Panc1 (cell line): ENCODE measurements at regions not wholly inside any gene's neighbourhood (a gene's known extent, or its start where the extent isn't known, plus 50 kb on each side); places are given as distances from the start of the nearest gene placed in this dataset.

ENCODE experiments used
- CTCF ChIP-seq: fragments of 450-650 bp; IDR thresholded peaks from 2 replicates; pipeline ENCODE4 v1.5.1; 2017; ENCODE audit warnings: mild to moderate bottlenecking
- POLR2AphosphoS5 ChIP-seq: IDR thresholded peaks from 2 replicates; pipeline ENCODE4 v1.6.1; 2012; ENCODE audit warnings: mild to moderate bottlenecking, low read depth, low read length, moderate library complexity

GRCh38 chr10:44828508-44829142, 82.5 kb upstream of the TMEM72 start:
- TF ChIP-seq CTCF (no peak), POLR2AphosphoS5 (no peak)
